ENCODE measurements at regions not wholly inside any gene's neighbourhood (a gene's known extent, or its start where the extent isn't known, plus 50 kb on each side); places are given as distances from the start of the nearest gene placed in this dataset.
A peak's percentile ranks its signal among the peaks of the same experiment; 100 is the strongest.

- no peaks in the 10 kb centered on the region for H3K36me3 ChIP-seq (ENCODE audit: control insufficient read depth in 4 of 4, insufficient read depth in 4 of 4, low read length in 4 of 4)
- no peak overlapping the region for H3K9ac ChIP-seq (ENCODE audit: insufficient read depth in 1 of 2, low read length in 2 of 2)
- no peaks in the 10 kb centered on the region for H3K4me1 ChIP-seq (ENCODE audit: control insufficient read depth in 5 of 5, insufficient read depth in 5 of 5, low read length in 5 of 5)
- no peak for ATAC-seq (ENCODE audit: insufficient read depth, low FRiP score)
- no peak for DNase-seq
- H3K4me3 ChIP-seq: no peak overlapping the region
- no peak overlapping the region for H3K27ac ChIP-seq (ENCODE audit: low read depth in 1 of 2, low read length in 1 of 2)
- no peak for TF ChIP-seq CTCF (IDR thresholded peaks at IDR 0.05; ENCODE audit: control extremely low read depth, extremely low read depth)
- H3K9me3 ChIP-seq (ENCODE audit: control insufficient read depth in 4 of 4, insufficient read depth in 3 of 4, low read length in 3 of 4): peaks cover 0 to 3% (median 0%) of the 10 kb centered on the region in 4 donors
- H3K27me3 ChIP-seq (ENCODE audit: control insufficient read depth in 3 of 3, insufficient read depth in 3 of 3, low read length in 2 of 3): no peaks in the 10 kb centered on the region
- WGBS, 2 donors: 68 to 77% methylated on average over 4 of the region's 4 CpGs
Measured at GRCh38 chr20:7137395-7138151, 370.1 kb downstream of the BMP2 start.

- H3K36me3 ChIP-seq (ENCODE audit: control insufficient read depth in 4 of 4, insufficient read depth in 4 of 4, low read length in 4 of 4): no peaks in the 10 kb centered on the region
- whole genome bisulfite sequencing, 2 donors: 71 to 78% methylated on average over 2 of the region's 2 CpGs
- no peaks in the 10 kb centered on the region for H3K4me1 ChIP-seq (ENCODE audit: control insufficient read depth in 5 of 5, insufficient read depth in 5 of 5, low read length in 5 of 5)
- H3K9me3 ChIP-seq (ENCODE audit: control insufficient read depth in 4 of 4, insufficient read depth in 3 of 4, low read length in 3 of 4): peaks cover 0 to 3% (median 0%) of the 10 kb centered on the region in 4 donors
- TF ChIP-seq CTCF (IDR thresholded peaks at IDR 0.05; ENCODE audit: control extremely low read depth, extremely low read depth): no peak
- H3K27ac ChIP-seq (ENCODE audit: low read depth in 1 of 2, low read length in 1 of 2): no peak overlapping the region
- H3K4me3 ChIP-seq: no peak overlapping the region
- ATAC-seq (ENCODE audit: insufficient read depth, low FRiP score) (no peak), DNase-seq (peak in 1 of 3 donors; percentile 11)
- H3K9ac ChIP-seq (ENCODE audit: insufficient read depth in 1 of 2, low read length in 2 of 2): no peak overlapping the region
- no peaks in the 10 kb centered on the region for H3K27me3 ChIP-seq (ENCODE audit: control insufficient read depth in 3 of 3, insufficient read depth in 3 of 3, low read length in 2 of 3)
Measured at GRCh38 chr20:7144464-7144863, 377.0 kb downstream of the BMP2 start.

GRCh38 chr20:7146552-7147219 is 379.2 kb downstream of the BMP2 start:
- no peaks in the 10 kb centered on the region for H3K9me3 ChIP-seq (ENCODE audit: control insufficient read depth in 4 of 4, insufficient read depth in 3 of 4, low read length in 3 of 4)
- H3K4me3 ChIP-seq: no peak overlapping the region
- H3K9ac ChIP-seq (ENCODE audit: insufficient read depth in 1 of 2, low read length in 2 of 2): no peak overlapping the region
- no peak overlapping the region for H3K27ac ChIP-seq (ENCODE audit: low read depth in 1 of 2, low read length in 1 of 2)
- WGBS, 2 donors: 73 to 85% methylated on average over 10 of the region's 10 CpGs
- no peak for TF ChIP-seq CTCF (IDR thresholded peaks at IDR 0.05; ENCODE audit: control extremely low read depth, extremely low read depth)
- H3K4me1 ChIP-seq (ENCODE audit: control insufficient read depth in 5 of 5, insufficient read depth in 5 of 5, low read length in 5 of 5): no peaks in the 10 kb centered on the region
- ATAC-seq (ENCODE audit: insufficient read depth, low FRiP score) (no peak), DNase-seq (no peak)
- H3K36me3 ChIP-seq (ENCODE audit: control insufficient read depth in 4 of 4, insufficient read depth in 4 of 4, low read length in 4 of 4): no peaks in the 10 kb centered on the region
- no peaks in the 10 kb centered on the region for H3K27me3 ChIP-seq (ENCODE audit: control insufficient read depth in 3 of 3, insufficient read depth in 3 of 3, low read length in 2 of 3)

All from lung (tissue), 11 donors.